Right atrium auricular region (tissue), 2 donors: ENCODE measurements at regions not wholly inside any gene's neighbourhood (a gene's known extent, or its start where the extent isn't known, plus 50 kb on each side); places are given as distances from the start of the nearest gene placed in this dataset.

Source experiments
- DNase-seq: peaks from one replicate; pipeline ENCODE4 v3.0.0-alpha.2; 2019; ENCODE audit warnings: low spot score
- H3K27ac ChIP-seq, 2 donors: fragments of 200-600 bp; sonication (generic); 1 replicate in 1 of 2; 2 replicates in 1 of 2; pipeline ENCODE4 v1.5.1; 2016 to 2019
- H3K27me3 ChIP-seq, 2 donors: fragments of 200-600 bp; sonication (generic); one replicate each; pipeline versions ENCODE4 v1.5.1 to v1.6.0; 2017 to 2019
- H3K36me3 ChIP-seq: fragments of 200-600 bp; sonication (generic); one replicate; pipeline ENCODE4 v1.5.1; 2016
- H3K4me1 ChIP-seq, 2 donors: fragments of 200-600 bp; sonication (generic); one replicate each; pipeline versions ENCODE4 v1.5.1 to v1.6.0; 2017 to 2019
- H3K4me3 ChIP-seq, 2 donors: fragments of 200-600 bp; sonication (generic); 1 replicate in 1 of 2; 2 replicates in 1 of 2; pipeline ENCODE4 v1.5.1; 2017 to 2019; ENCODE audit warnings: mild to moderate bottlenecking in 1 of 2, moderate library complexity in 1 of 2
- H3K9me3 ChIP-seq, 2 donors: fragments of 200-600 bp; sonication (generic); one replicate each; pipeline ENCODE4 v1.5.1; 2019
- TF ChIP-seq, protein P1 (sequence below), 2 donors: fragments of 200-600 bp; sonication (generic); IDR thresholded peaks; one replicate each; pipeline ENCODE4 v1.5.1; 2019; ENCODE audit warnings: antibody characterized with exemption in 2 of 2

DNA sequence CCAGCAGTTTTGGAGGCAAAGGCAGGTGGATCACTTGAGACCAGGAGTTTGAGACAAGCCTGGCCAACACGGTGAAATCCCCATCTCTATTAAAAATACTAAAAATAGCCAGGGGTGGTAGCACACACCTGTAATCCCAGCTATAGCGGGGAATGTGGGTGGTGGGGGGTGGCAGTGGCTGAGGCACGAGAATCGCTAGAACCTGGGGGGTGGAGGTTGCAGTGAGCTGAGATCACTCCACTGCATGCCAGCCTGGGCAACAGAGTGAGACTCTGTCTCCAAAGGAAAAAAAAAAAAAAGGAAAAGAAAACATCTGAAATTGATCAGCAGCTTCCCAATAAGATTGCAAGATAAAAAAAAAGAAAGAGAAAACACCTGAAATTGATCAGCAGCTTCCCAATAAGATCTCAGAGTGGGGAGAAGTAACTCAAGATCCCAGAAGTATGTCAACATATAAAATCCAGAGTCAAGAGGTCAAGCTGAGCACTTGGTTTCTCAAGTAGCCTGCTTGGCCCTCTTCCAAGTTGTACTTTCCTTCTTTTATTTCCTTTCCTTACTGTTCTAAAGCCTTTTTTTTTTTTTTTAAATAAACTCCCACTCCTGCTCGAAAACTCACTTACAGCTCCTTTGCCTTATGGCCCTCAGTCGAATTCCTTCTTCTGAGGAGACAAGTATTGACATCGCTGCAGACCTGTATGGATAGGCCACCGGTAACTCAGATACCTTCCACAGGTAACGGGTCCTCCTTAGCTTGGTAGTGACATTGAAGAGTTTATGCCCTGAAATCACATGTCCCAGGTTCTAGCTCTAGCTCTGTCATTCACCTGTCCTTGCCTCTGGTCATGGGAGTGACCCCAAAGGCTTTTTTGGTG is 368.5 kb upstream of the SYNCRIP start:
- Histone ChIP-seq H3K27me3 (no peaks in the 10 kb centered on the region), H3K4me1 (no peaks in the 10 kb centered on the region), H3K9me3 (peaks cover 0 to 6% of the 10 kb centered on the region in 2 donors), H3K27ac (no peak overlapping the region), H3K4me3 (no peak overlapping the region), H3K36me3 (no peaks in the 10 kb centered on the region)
- TF ChIP-seq, protein P1, sequence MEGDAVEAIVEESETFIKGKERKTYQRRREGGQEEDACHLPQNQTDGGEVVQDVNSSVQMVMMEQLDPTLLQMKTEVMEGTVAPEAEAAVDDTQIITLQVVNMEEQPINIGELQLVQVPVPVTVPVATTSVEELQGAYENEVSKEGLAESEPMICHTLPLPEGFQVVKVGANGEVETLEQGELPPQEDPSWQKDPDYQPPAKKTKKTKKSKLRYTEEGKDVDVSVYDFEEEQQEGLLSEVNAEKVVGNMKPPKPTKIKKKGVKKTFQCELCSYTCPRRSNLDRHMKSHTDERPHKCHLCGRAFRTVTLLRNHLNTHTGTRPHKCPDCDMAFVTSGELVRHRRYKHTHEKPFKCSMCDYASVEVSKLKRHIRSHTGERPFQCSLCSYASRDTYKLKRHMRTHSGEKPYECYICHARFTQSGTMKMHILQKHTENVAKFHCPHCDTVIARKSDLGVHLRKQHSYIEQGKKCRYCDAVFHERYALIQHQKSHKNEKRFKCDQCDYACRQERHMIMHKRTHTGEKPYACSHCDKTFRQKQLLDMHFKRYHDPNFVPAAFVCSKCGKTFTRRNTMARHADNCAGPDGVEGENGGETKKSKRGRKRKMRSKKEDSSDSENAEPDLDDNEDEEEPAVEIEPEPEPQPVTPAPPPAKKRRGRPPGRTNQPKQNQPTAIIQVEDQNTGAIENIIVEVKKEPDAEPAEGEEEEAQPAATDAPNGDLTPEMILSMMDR (IDR thresholded peaks at IDR 0.05) = no peak
- no peak for DNase-seq

DNA sequence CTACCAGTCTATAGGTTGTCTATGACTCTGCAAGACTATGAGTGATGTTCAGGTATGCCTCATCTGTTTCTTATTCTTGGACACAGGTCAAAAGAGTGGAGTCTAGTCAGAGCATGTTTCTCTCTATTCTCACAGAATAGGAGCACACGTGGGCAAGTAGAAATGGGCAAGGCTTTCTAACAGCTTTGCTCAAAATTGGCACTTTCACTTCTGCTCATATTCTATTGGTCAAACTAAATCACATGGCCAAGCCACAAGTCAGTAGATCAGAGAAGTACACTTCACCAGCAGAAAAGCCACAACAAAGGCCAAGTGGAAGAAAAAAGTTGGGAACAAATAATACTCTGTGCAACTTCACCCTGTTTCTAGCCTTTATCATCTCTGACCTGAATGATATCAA is 354.5 kb upstream of the SYNCRIP start:
- Histone ChIP-seq H3K4me3 (no peak overlapping the region), H3K9me3 (no peaks in the 10 kb centered on the region), H3K27ac (no peak overlapping the region), H3K36me3 (no peaks in the 10 kb centered on the region), H3K27me3 (no peaks in the 10 kb centered on the region), H3K4me1 (no peaks in the 10 kb centered on the region)
- TF ChIP-seq, protein P1 (IDR thresholded peaks at IDR 0.05) = no peak
- DNase-seq = no peak

- TF ChIP-seq, protein P1 (IDR thresholded peaks at IDR 0.05) = no peak
- Histone ChIP-seq H3K4me1 (no peaks in the 10 kb centered on the region), H3K27ac (no peak overlapping the region), H3K27me3 (no peaks in the 10 kb centered on the region), H3K36me3 (no peaks in the 10 kb centered on the region), H3K4me3 (no peak overlapping the region), H3K9me3 (no peaks in the 10 kb centered on the region)
- no peak for DNase-seq
Measured at GRCh38 chr6:85996034-85996375, 353.3 kb upstream of the SYNCRIP start.

DNA sequence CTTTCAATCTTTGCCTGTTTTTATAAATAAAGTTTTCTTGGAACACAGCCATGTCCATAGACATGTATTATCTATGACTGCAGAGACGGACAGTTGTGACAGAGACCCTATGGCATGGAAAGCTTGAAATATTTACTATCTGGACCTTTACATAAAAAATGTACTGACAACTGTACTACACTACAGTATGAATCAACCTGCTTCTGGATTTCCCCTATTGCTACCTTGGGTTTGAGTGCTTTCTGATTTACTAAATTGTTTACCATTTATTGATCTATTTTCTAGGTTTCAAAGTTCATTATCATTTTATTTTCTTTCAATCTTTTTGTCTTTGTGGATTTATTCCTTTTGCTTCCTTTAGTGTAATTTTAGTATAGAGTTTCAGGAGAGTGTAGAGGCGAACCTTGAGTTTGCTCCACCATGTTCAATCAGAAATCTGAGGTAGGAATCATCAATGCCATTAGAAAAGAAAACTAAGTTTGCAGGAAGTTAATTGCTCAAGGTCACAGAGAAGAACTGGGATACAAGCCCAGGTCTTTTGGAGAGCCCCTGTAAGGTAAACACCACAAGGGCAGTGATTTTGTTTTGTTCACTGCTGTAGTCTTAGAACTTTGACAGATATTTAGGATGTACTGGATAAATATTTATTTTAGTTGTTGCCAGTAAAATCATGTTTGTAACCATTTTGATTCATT is 352.8 kb upstream of the SYNCRIP start:
- DNase-seq = no peak
- Histone ChIP-seq H3K27ac (no peak overlapping the region), H3K27me3 (no peaks in the 10 kb centered on the region), H3K4me1 (no peaks in the 10 kb centered on the region), H3K36me3 (no peaks in the 10 kb centered on the region), H3K4me3 (no peak overlapping the region), H3K9me3 (no peaks in the 10 kb centered on the region)
- TF ChIP-seq, protein P1 (IDR thresholded peaks at IDR 0.05) = no peak

- DNase-seq = no peak
- TF ChIP-seq, protein P1 (IDR thresholded peaks at IDR 0.05) = no peak
- H3K36me3 ChIP-seq = no peaks in the 10 kb centered on the region
- no peaks in the 10 kb centered on the region for H3K4me1 ChIP-seq
- H3K9me3 ChIP-seq = peaks cover 6 to 15% of the 10 kb centered on the region in 2 donors
- H3K27me3 ChIP-seq = no peaks in the 10 kb centered on the region
- no peak overlapping the region for H3K4me3 ChIP-seq
- H3K27ac ChIP-seq = no peak overlapping the region
Measured at GRCh38 chr6:85986681-85987080, 344.0 kb upstream of the SYNCRIP start.
